GM12872 (cell line): ENCODE measurements at regions not wholly inside any gene's neighbourhood (a gene's known extent, or its start where the extent isn't known, plus 50 kb on each side); places are given as distances from the start of the nearest gene placed in this dataset.

Source experiments
- TF ChIP-seq, protein P1 (sequence below): IDR thresholded peaks from 3 replicates; pipeline ENCODE4 v1.5.1; 2011; ENCODE audit warnings: low read depth, mild to moderate bottlenecking, low read length, moderate library complexity; ENCODE audit not compliant: insufficient read depth

DNA sequence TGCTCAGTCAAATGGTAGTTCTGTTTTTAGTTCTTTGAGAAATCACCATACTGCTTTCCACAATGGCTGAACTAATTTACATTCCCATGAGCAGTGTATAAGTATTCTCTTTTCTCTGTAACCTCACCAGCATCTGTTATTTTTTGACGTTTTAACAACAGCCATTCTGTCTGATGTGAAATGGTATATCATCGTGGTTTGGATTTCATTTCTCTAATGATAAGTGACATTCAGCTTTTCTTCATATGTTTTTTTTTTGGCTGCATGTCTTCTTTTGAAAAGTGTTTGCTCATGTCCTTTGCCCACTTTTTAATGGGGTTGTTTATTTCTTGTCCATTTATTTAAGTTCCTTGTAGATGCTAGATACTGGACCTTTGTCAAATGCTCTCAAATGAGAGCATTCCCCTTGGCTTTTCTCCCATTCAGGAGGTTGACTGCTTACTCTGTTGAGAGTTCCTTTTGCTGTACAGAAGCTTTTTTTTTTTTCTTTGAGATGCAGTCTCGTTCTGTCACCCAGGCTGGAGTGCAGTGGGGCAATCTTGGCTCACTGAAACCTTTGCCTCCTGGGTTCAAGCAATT lies 58.7 kb upstream of the RGMB start:
- TF ChIP-seq, protein P1, sequence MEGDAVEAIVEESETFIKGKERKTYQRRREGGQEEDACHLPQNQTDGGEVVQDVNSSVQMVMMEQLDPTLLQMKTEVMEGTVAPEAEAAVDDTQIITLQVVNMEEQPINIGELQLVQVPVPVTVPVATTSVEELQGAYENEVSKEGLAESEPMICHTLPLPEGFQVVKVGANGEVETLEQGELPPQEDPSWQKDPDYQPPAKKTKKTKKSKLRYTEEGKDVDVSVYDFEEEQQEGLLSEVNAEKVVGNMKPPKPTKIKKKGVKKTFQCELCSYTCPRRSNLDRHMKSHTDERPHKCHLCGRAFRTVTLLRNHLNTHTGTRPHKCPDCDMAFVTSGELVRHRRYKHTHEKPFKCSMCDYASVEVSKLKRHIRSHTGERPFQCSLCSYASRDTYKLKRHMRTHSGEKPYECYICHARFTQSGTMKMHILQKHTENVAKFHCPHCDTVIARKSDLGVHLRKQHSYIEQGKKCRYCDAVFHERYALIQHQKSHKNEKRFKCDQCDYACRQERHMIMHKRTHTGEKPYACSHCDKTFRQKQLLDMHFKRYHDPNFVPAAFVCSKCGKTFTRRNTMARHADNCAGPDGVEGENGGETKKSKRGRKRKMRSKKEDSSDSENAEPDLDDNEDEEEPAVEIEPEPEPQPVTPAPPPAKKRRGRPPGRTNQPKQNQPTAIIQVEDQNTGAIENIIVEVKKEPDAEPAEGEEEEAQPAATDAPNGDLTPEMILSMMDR: no peak

DNA sequence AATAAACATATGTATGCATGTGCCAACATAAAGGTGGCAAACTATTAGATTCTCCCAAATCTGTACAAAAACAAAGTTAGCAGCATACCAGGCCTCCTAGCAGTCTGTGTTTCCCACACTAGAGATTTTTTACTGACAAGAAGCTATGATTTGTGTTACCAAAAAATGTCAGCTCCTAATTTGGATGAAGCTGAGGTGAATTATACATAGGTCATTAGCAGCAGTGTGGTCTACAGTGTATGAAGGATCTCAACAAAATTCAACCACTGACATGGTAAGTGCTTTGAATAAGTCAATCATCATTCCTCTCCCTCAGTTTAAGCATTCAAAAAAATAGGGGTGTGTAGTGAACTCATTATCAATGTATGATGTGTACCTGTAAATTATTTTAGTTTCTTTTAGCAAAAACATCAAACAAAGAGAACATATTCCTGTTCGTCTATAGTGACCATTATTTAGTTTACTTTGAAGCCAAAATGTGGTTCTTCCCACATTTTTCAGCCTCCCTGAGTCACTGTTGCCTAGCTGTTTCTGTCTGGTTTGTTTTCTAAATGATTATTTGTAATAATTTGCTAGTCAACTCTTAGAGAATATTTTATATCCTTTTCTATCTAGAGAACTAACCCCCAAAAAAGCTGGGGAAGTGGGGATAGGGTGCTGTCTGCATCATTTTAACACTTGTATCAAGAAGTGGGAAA lies 52.1 kb upstream of the RGMB start:
- TF ChIP-seq, protein P1: no peak

DNA sequence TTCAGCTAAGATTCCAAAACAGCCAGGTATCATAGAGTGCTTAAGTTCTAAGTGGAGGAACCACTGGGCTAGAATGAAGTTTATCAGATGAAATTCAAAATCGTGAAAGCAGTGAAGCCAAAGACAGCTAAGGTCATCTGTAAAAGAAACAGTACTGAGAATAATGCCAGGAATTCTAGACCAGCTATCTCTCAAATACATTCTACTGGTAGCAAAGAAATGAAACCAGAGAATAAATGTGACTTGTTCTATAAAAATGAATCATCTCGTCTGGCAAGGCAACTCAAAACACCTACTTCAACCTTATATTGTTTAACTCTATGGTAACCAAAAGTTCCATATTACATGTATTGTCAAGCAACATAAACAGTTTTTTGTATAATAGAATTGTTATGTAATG lies 51.3 kb upstream of the RGMB start:
- TF ChIP-seq, protein P1: no peak

DNA sequence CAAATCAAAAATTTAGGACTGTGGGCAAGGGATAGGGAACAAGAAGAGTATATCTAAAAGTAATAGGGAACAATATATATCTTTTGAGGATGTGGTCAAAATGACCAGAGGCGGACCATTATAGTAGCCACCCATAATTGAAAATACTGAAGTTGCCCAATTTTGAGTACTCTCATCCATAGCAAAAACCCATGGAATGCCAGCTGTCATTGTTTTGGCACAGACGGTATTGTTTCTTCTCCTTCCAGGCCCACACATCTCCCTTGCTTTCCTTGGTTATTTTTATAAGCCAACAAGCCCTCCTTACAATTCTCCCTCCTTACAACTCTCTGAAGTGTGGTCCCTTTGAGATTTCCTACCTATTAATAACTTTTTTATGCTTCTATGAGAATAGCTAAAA lies 50.4 kb upstream of the RGMB start:
- TF ChIP-seq, protein P1: no peak
